ENCODE measurements at regions not wholly inside any gene's neighbourhood (a gene's known extent, or its start where the extent isn't known, plus 50 kb on each side); places are given as distances from the start of the nearest gene placed in this dataset.

DNA sequence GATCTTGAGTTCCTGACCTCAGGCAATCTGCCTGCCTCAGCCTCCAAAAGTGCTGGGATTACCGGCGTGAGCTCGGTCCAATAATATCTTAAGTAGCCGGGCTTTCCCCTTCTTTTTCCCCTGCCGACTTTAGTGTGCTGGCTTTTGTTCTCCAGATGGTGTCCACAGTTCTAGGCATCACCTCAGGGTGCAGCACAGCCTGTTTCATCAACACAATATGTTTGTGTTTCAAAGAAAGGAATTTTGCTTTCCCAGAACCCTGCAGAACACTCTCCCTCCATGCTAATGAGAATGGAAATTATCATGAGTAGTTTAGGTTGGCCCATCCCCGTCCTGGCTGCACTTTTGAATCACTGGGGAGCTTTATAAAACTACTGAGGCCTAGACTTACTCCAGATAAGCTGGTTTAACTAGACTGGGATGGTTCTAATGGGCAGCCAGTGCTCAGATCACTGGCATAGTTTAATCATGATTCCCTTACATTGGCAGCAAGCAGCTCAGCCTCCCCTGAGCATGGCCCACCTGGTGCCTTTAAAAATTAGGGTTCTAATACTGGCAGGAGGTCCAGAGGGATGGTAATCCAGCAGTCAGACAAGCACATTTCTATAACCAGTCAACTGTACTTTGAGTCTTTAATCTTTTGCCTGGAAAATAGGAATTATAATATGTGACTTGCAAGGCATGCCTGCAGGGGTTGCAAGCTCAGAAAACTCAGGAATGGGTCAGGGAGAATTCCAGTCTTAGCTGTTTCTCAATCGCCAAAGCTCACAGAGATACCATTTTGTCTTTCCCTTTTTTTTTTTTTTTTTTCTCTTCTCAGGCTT is 127.6 kb upstream of the RASGRP1 start:
- peaks cover 72% of the 10 kb centered on the region for H3K4me1 ChIP-seq (ENCODE audit: insufficient read depth, low read length)
- no peaks in the 10 kb centered on the region for H3K9me3 Mint-ChIP-seq
- POLR2A ChIA-PET, result interaction anchor here (0.6 to 11.2 kb wide), 4 partner anchors 40 to 251 kb away, joined by 3 to 379 read pairs (median 96); partner anchors contain the start of gene RASGRP1
- no peak for TF ChIP-seq CTCF (IDR thresholded peaks at IDR 0.05)
- no peaks in the 10 kb centered on the region for H3K9me3 ChIP-seq (ENCODE audit: control insufficient read depth in 1 of 2, insufficient read depth in 1 of 2, low read length in 2 of 2)
- no peak for ATAC-seq (ENCODE audit: poor library complexity)
- H3K4me3 ChIP-seq (ENCODE audit: low read length), result no peak overlapping the region
- intact Hi-C loops (cut with DNase I, micrococcal nuclease), result loop anchor here in 1 of 2 experiments (2.0 kb wide), 1 partner anchor 217 kb away; no protein-coding TSS in a partner anchor
- H3K36me3 ChIP-seq (ENCODE audit: insufficient read depth, low read length), result no peaks in the 10 kb centered on the region
- DNase-seq, result no peak
- H3K4me1 Mint-ChIP-seq (ENCODE audit: low read depth), result peaks cover 74% of the 10 kb centered on the region
- H3K4me3 Mint-ChIP-seq, result no peak overlapping the region
- H3K27me3 Mint-ChIP-seq, result no peaks in the 10 kb centered on the region
- H3K36me3 Mint-ChIP-seq (ENCODE audit: low read depth), result no peaks in the 10 kb centered on the region
- H3K27ac Mint-ChIP-seq, result peak overlapping the region; percentile 89
- no peaks in the 10 kb centered on the region for H3K27me3 ChIP-seq (ENCODE audit: control insufficient read depth in 1 of 2, insufficient read depth in 2 of 2, low read length in 2 of 2)
- CTCF ChIA-PET, result interaction anchor here (0.7 to 11.2 kb wide), 11 partner anchors 7 to 252 kb away, joined by 3 to 247 read pairs (median 14); partner anchors contain the start of gene RASGRP1
- H3K27ac ChIP-seq (ENCODE audit: low read depth in 1 of 2, low read length in 2 of 2), result no peak overlapping the region

DNA sequence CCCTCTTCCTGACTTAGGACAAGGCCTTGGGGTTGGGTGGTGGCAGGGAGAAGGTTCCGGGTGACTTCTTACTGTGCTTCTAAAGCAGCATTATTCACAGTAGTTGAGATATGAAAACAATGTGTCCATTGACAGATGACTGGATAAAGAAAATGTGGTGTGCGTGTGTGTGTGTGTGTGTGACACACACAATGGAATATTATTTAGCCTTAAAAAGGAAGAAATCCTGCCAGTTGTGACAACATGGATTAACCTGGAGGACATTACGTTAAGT is 128.1 kb upstream of the RASGRP1 start:
- H3K27ac Mint-ChIP-seq, result no peak overlapping the region
- no peak for DNase-seq
- intact Hi-C loops (cut with DNase I, micrococcal nuclease), result no loop called here
- ChIA-PET POLR2A (interaction anchor here (0.6 to 11.2 kb wide), 3 partner anchors 40 to 141 kb away, joined by 3 to 379 read pairs (median 178); partner anchors contain the start of gene RASGRP1), CTCF (interaction anchor here (0.7 to 11.2 kb wide), 3 partner anchors 40 to 136 kb away, joined by 3 to 247 read pairs (median 53); partner anchors contain the start of gene RASGRP1)
- H3K4me1 ChIP-seq (ENCODE audit: insufficient read depth, low read length), result peaks cover 72% of the 10 kb centered on the region
- no peaks in the 10 kb centered on the region for H3K27me3 ChIP-seq (ENCODE audit: control insufficient read depth in 1 of 2, insufficient read depth in 2 of 2, low read length in 2 of 2)
- H3K4me3 ChIP-seq (ENCODE audit: low read length), result no peak overlapping the region
- no peak overlapping the region for H3K4me3 Mint-ChIP-seq
- H3K9me3 ChIP-seq (ENCODE audit: control insufficient read depth in 1 of 2, insufficient read depth in 1 of 2, low read length in 2 of 2), result no peaks in the 10 kb centered on the region
- TF ChIP-seq CTCF (IDR thresholded peaks at IDR 0.05), result no peak
- H3K27ac ChIP-seq (ENCODE audit: low read depth in 1 of 2, low read length in 2 of 2), result no peak overlapping the region
- no peak for ATAC-seq (ENCODE audit: poor library complexity)
- H3K9me3 Mint-ChIP-seq, result no peaks in the 10 kb centered on the region
- peaks cover 74% of the 10 kb centered on the region for H3K4me1 Mint-ChIP-seq (ENCODE audit: low read depth)
- H3K27me3 Mint-ChIP-seq, result no peaks in the 10 kb centered on the region
- H3K36me3 ChIP-seq (ENCODE audit: insufficient read depth, low read length), result no peaks in the 10 kb centered on the region
- H3K36me3 Mint-ChIP-seq (ENCODE audit: low read depth), result no peaks in the 10 kb centered on the region

GRCh38 chr15:38695249-38696108 is 130.9 kb upstream of the RASGRP1 start:
- CTCF ChIA-PET, result interaction anchor here (1.0 to 3.0 kb wide), 4 partner anchors 11 to 162 kb away, joined by 3 to 21 read pairs (median 4); partner anchors contain the start of gene RASGRP1
- Mint-ChIP-seq H3K36me3 (ENCODE audit: low read depth) (no peaks in the 10 kb centered on the region), H3K9me3 (no peaks in the 10 kb centered on the region), H3K4me1 (ENCODE audit: low read depth) (peaks cover 67% of the 10 kb centered on the region), H3K27ac (peak overlapping the region; percentile 85), H3K27me3 (no peaks in the 10 kb centered on the region), H3K4me3 (no peak overlapping the region)
- no peaks in the 10 kb centered on the region for H3K36me3 ChIP-seq (ENCODE audit: insufficient read depth, low read length)
- H3K9me3 ChIP-seq (ENCODE audit: control insufficient read depth in 1 of 2, insufficient read depth in 1 of 2, low read length in 2 of 2), result no peaks in the 10 kb centered on the region
- no peak for TF ChIP-seq CTCF (IDR thresholded peaks at IDR 0.05)
- peak in 1 of 14 experiments; percentile 18 for DNase-seq
- intact Hi-C loops (cut with DNase I, micrococcal nuclease), result no loop called here
- H3K4me1 ChIP-seq (ENCODE audit: insufficient read depth, low read length), result peaks cover 65% of the 10 kb centered on the region
- ATAC-seq (ENCODE audit: poor library complexity), result no peak
- POLR2A ChIA-PET, result interaction anchor here (0.8 to 4.6 kb wide), 11 partner anchors 9 to 241 kb away, joined by 3 to 29 read pairs (median 4); partner anchors contain the start of genes FAM98B and RASGRP1
- H3K27ac ChIP-seq (ENCODE audit: low read depth in 1 of 2, low read length in 2 of 2), result peak overlapping the region in 1 of 2 donors; percentile 49
- no peaks in the 10 kb centered on the region for H3K27me3 ChIP-seq (ENCODE audit: control insufficient read depth in 1 of 2, insufficient read depth in 2 of 2, low read length in 2 of 2)
- H3K4me3 ChIP-seq (ENCODE audit: low read length), result no peak overlapping the region

All from CD4-positive, alpha-beta T cell (primary cell).